GM18951 (cell line): ENCODE measurements at regions not wholly inside any gene's neighbourhood (a gene's known extent, or its start where the extent isn't known, plus 50 kb on each side); places are given as distances from the start of the nearest gene placed in this dataset.

ENCODE experiments used
- POLR2A ChIP-seq: IDR thresholded peaks from 4 replicates; pipeline ENCODE4 v1.6.1; 2011; ENCODE audit warnings: mild to moderate bottlenecking; ENCODE audit not compliant: insufficient read length, insufficient read depth; ENCODE audit errors: extremely low read depth
- in situ Hi-C: fragments of 300-500 bp; cut with MboI; formaldehyde crosslinking; loops from one replicate; pipeline ENCODE4 v1.12.0; 2022; ENCODE audit warnings: low sequenced_read_pairs, mixed read lengths, inconsistent platforms; ENCODE audit not compliant: unreplicated experiment

- no peak for TF ChIP-seq POLR2A
- in situ Hi-C loops: loop anchor here (25.0 kb wide), 1 partner anchor 664 kb away; no protein-coding TSS in a partner anchor
These were observed 96.2 kb upstream of the NMUR2 start for GRCh38 chr5:152501294-152501693.

- in situ Hi-C loops: loop anchor here (25.0 kb wide), 1 partner anchor 666 kb away; no protein-coding TSS in a partner anchor
- TF ChIP-seq POLR2A: no peak
These were observed 98.1 kb upstream of the NMUR2 start for GRCh38 chr5:152503206-152503605.

GRCh38 chr5:152505442-152506042, 100.5 kb upstream of the NMUR2 start:
- TF ChIP-seq POLR2A: no peak
- in situ Hi-C loops: loop anchor here (25.0 kb wide), 1 partner anchor 668 kb away; no protein-coding TSS in a partner anchor

- in situ Hi-C loops: loop anchor here (25.0 kb wide), 1 partner anchor 674 kb away; no protein-coding TSS in a partner anchor
- TF ChIP-seq POLR2A: no peak
These were observed 106.0 kb upstream of the NMUR2 start for GRCh38 chr5:152511120-152511519.

- in situ Hi-C loops: loop anchor here (25.0 kb wide), 1 partner anchor 674 kb away; no protein-coding TSS in a partner anchor
- no peak for TF ChIP-seq POLR2A
These were observed 106.6 kb upstream of the NMUR2 start for GRCh38 chr5:152511531-152512132.

GRCh38 chr5:152514827-152515397, 109.8 kb upstream of the NMUR2 start:
- TF ChIP-seq POLR2A: no peak
- in situ Hi-C loops: loop anchor here (25.0 kb wide), 1 partner anchor 678 kb away; no protein-coding TSS in a partner anchor

GRCh38 chr5:152523964-152524363, 118.9 kb upstream of the NMUR2 start:
- in situ Hi-C loops: loop anchor here (25.0 kb wide), 1 partner anchor 687 kb away; no protein-coding TSS in a partner anchor
- no peak for TF ChIP-seq POLR2A

- in situ Hi-C loops: no loop called here
- no peak for TF ChIP-seq POLR2A
These were observed 122.4 kb upstream of the NMUR2 start for GRCh38 chr5:152527358-152528052.

- in situ Hi-C loops: no loop called here
- TF ChIP-seq POLR2A: no peak
These were observed 124.4 kb upstream of the NMUR2 start for GRCh38 chr5:152529440-152529839.

GRCh38 chr5:152532714-152533113, 127.6 kb upstream of the NMUR2 start:
- in situ Hi-C loops: loop anchor here (10.0 kb wide), 1 partner anchor 1432 kb away; no protein-coding TSS in a partner anchor
- TF ChIP-seq POLR2A: no peak

- in situ Hi-C loops: loop anchor here (10.0 kb wide), 1 partner anchor 1430 kb away; no protein-coding TSS in a partner anchor
- TF ChIP-seq POLR2A: no peak
These were observed 129.6 kb upstream of the NMUR2 start for GRCh38 chr5:152534641-152535040.

GRCh38 chr5:152542741-152543140, 137.7 kb upstream of the NMUR2 start:
- in situ Hi-C loops: no loop called here
- no peak for TF ChIP-seq POLR2A

GRCh38 chr5:152546493-152546892, 141.4 kb upstream of the NMUR2 start:
- in situ Hi-C loops: no loop called here

More at GRCh38 chr5:152546493-152546892, 141.4 kb upstream of the NMUR2 start:
- no peak for TF ChIP-seq POLR2A
